DMS153 (cell line): ENCODE measurements at regions not wholly inside any gene's neighbourhood (a gene's known extent, or its start where the extent isn't known, plus 50 kb on each side); places are given as distances from the start of the nearest gene placed in this dataset.
"Not testable (repeated sequence)": the region's sequence is repeated elsewhere in the genome, so short reads cannot be mapped to it uniquely, and the experiment has no call there.

Experiments
- DNase-seq: peaks from one replicate; lab custom pipeline; 2025; lab: John Stamatoyannopoulos, UW

DNA sequence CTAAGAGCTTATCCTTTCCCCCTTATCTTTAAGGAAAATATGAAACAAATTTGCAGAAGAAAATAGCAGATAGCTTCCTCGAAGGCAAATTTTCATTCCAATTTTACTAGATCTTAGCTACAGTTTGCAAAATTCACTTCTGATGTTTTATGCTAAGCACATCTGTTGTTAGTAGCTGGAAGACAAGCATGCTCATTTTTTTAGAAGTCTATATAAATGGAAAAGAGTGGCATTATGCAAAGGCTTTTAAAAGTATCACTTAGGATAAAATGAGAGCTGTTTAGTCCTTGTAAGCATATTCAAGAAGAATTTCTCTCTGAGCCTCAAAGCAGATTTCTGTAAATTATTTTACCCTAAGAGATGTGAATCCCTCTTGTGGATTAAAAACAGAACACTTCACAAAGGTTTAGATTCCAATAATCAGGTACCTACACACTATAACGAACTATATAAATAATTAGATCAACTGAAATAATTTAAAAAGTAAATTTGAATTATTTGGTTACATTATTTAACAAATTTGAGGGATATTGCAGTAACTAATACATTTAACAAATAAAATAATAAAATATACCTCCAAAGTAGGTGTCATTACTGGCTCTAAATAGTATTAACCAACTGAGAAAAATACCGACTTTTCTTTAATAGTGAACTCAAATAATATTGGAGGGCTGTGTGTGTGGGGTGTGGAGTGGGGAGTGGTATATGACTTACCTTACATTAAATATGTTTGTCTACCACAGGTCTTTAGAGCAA lies 307.1 kb downstream of the SEMA3D start:
- no peak for DNase-seq

DNA sequence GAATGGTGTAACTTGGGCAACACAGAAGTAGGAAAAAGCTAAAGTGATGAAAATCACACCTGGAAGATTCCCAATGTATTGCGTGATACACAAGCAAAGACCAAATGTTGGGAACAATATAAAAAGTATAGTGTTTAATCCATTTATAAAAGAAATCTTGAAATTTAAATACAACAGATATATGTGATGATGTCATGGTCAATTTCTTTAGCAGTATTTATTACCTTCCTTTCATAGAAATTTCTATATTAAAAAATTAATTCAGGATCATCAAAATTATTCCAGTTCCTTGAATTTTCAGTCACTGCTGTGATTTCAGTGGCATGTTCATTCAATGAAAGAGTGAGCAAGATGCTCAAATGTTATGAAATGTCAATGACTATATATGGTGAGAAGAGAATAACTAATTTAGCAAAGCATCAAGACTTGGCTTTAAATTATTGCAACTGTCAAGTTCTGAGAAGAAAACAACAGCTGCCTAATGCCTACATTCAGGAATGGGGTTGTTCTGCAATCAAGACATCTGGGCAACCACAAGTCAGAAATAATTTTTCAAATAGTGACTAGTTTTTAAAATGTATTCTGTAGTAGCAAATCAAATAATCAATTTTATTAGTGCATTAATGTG lies 308.8 kb downstream of the SEMA3D start:
- no peak for DNase-seq

DNA sequence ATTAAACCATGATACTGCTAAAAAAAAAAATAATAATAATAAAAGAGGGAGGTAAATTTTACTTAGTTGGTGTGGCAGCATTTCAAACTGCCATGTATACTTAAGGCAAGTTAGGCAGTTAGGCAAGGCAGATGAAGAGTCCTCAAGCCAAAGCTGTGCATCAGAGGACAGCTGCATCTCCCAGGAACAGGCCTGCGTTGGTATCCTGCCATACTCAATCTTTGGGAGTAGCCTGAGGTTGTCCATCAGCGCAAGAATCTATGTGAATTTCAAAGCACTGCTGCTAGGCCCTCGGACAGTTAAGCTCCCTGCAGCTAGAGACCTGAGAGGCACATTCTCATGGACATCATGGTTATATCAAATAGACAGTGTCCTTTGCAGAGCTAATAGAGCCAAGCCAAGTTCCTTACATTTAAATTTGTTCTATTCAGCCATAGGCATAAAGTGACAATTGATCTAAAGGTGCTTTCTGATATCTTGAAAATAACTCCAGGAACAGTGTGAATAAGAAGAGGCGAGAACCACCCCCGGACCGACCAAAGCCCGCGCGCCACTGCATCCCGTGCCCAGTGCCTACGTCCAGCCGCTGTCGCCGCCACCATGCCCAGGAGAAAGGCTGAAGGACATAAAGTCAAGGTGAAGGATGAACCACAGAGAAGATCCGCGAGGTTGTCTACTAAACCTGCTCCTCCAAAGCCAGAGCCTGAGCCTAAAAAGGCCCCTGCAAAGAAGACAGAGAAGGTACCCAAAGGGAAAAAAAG lies 310.6 kb downstream of the SEMA3D start:
- no peak for DNase-seq

DNA sequence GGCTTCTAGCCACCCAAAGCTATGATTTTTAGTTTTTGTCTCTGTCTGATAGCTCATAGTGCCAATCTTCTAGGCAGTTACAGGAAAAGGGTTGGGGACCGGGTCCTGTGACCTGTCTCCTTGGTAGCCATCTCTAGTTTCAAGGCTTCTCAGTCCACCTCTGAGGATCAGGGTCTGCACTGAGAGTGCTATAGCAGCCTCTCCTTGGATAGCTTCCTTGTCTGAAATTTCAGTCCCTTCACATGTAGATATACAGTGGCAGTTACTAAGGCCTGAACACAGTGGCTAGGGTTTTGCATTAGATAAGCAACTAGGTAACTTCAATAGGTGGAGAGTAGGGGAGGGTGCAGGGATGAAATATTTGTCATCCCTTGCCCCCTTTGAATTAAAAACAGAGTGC lies 321.3 kb downstream of the SEMA3D start:
- no peak for DNase-seq

DNA sequence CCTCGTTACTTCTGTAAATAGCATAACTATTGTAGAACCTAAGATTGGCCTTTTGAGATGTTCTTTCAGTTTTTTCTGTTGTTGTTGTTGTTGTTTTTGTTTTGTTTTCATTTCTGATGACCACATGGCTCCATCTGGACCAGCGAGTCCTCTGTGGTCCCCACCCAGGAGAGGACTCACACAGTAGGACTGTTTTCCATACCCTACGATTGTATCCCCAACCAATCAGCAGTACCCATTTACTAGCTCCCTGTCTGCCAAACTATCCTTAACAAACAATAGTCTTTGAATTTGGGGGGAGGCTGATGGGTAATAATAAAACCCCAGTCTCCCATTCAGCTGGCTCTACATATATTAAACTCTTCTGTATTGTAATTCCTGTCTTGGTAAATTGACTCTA lies 329.5 kb downstream of the SEMA3D start:
- no peak for DNase-seq

DNA sequence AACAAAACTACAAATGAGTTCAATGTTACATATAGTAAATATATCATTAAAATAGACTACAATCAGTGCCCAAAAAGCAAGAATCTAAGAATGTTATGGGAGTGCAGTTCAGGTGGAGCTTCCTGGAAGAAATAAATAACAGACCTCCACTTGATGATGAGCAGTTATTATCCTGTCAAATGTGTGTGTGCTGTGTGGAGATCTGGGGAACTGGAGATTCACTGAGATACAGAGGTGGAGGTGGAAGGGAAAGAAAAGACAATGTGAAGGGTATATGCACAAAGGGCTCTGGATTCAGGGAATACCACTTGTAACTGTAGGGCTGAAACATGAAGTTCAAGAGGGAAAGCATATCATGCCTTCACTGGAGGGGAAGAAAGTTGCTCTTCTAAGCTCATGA lies 331.1 kb downstream of the SEMA3D start:
- no peak for DNase-seq

DNA sequence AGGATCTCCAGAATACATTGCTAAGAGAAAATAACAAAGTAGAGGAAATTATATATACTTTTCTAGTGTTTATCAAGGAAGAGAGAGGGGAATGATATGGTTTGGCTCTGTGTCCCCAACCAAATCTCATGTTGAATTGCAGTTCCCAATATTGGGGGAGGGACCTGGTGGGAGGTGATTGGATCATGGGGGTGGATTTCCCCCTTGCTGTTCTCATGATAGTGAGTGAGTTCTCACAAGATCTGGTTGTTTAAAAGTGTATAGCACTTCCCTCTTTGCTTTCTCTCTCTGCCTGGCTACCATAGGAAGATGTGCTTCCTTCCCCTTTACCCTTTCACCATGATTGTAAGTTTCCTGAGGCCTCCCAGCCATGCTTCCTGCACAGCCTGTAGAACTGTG lies 337.9 kb downstream of the SEMA3D start:
- not testable (repeated sequence) for DNase-seq

DNA sequence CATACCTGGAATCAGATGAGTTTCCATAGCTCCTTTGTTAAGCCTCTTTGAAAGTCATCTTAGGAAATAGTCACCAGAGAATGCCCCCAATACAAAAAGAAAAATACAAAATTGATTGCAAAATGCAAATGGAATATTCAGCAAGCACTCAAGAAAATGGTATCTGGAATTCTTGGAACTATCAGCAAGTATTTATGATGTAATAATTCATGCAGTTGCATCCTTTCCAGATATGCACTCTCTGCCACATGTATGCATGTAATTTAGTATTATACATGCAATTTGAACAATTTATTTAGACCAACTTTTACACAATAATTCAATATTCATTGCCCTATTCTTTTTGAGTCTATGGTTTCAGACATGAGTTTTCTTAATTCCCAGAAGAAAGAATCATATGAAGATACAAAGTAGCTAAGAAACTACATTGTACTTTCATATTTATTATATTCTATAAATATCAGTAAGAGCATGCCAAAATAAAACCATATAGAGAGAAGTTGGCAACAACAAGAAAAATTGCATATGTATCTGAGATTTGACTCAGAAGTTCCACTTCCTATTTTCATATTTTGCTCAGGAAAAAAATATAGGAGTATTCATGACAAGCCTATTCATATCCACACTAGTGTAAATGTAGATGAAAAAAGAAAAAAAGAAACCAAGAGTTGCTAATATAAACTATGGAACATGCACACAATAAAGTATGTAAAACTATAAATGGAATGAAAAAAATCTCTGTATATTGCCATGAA lies 338.5 kb downstream of the SEMA3D start:
- no peak for DNase-seq

DNA sequence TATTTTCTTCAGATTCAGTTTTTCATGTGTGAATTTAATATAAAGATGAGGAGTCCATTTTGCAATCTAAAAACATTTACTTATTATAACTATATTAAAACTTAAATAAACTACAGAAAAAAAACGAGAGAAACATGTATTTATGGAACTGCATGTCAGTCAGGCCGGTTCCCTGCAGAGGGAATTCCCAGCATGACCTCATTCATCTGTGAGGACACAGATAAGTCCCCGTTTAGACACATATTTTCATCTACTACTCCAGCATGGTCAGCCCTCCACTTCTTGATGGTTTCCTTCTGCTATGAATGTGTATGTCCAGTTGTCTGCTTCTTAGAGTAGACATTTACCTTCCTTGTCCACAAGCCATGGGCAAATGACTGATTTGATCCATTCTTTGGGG lies 339.1 kb downstream of the SEMA3D start:
- no peak for DNase-seq

DNA sequence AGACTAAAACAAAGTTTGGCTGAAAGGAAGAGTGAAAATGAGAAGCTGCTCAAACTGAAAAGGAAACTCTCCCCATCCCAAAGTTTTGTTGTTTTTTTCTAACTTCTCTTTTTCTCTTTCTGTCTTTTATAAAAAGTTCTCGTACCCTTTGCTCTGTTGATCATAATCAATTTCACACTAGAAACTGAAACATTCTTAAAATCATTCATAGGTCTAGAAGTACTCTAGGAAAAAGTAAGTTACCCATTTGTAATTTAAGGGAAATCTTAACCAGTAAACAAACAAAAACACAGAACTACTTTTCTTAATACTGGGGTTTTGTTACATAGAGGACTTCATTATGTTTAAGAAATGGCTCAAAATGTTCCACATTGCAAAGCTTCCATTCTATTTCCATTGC lies 339.8 kb downstream of the SEMA3D start:
- no peak for DNase-seq

DNA sequence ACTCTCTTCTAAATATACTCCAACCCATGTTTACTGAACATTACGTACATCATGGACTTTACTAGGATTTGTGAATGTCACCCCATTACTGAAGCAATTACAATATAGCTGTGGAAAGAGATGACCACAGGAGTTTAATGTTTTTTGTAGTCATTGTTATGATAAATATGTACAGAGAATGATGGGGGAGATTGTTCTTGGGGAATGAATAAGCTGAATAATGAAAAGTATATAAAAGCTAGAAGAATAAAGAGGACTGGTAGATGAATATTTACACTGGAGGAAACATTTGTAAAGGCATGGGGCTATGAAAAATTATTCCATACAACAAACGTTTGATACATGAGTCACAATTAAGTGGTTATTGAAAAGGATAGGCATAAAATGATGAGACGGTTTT lies 340.9 kb downstream of the SEMA3D start:
- DNase-seq, result no peak

DNA sequence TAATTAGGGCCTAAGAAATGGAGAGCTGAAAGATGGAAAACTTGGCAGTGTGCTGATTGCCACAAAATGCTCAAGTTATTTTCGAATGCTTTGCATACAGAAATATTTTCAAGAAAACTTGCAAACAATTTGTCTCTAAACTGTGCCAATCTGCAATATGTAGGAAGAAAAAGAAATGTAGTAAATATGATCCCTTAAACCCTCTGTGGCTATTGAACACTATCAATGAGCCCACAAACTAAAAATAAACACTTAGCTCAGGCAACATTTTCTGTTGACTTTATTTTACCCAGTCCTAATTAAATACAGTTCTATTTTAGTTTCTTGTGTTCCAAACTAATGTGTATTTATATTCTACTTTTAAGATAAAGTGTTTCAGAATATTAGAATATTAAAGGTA lies 342.1 kb downstream of the SEMA3D start:
- DNase-seq, result no peak

DNA sequence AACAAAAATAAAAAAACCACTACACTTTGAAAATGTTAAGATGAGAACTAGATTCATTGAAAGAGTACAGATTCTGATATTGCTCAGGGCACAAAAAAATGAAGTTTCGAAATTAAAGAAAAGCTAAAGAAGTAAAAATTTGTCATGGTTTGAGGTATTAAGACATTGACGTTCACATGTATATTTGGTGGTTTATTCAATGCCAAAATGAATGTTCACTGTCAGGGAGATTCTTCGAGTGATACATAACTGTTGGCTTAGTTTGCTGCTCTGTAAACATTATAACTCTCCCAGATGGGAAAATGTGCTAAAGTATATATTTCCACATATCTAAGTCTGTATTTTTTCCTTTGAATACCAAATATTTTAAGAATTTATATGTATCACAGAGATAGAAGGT lies 345.0 kb downstream of the SEMA3D start:
- no peak for DNase-seq

DNA sequence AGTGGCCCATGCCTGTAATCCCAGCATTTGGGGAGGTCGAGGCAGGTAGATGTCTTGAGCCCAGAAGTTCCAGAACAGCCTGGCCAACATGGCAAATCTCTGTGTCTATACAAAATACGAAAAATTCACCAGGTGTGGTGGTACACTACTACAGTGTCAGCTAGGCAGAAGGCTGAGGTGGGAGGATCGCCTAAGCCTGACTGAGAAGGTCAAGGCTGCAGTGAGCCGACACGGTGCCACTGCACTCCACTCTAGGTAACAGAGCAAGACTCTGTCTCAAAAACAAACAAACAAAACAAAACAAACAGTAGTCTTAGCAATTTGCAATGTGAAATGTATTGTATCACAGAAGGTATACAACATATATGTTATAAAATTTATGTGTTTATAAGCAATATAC lies 348.0 kb downstream of the SEMA3D start:
- DNase-seq, result no peak

DNA sequence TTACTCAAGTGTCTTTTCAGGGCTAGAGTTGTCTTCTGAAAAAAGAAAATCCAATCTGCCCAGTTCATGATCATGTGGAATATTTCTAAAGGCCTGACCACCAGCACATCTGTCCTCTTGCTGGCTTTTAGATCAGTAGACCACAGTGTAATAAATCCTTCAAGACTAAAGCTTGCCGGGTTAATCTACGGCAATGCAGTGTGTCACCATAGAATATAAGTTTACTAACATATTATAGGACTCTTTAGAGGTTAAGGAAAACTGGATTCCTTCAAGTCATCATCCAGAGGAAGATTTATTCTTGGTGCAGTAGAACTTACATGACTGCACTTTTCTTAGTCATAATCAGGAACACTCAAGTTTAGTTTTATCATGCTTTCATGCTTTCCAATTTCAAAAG lies 349.5 kb downstream of the SEMA3D start:
- DNase-seq, result no peak

DNA sequence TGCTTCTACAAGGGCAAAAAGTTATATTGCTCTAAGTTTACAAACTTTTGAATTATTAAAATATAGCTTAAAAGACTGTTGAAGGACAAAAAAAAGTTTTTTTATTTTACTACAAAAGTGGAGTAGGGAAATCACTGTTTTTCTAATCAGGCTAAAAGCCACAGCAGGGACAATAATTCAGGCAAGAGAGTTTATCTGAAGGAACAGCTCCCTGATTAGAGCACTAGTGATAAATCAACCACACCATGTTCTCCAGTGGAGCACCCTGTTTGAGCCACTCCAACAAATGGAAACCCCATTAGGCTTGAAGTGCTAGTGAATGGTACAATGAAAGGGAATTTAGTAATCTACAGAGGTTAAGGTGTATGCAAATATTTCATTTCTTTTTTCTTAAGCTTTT lies 357.1 kb downstream of the SEMA3D start:
- no peak for DNase-seq

DNA sequence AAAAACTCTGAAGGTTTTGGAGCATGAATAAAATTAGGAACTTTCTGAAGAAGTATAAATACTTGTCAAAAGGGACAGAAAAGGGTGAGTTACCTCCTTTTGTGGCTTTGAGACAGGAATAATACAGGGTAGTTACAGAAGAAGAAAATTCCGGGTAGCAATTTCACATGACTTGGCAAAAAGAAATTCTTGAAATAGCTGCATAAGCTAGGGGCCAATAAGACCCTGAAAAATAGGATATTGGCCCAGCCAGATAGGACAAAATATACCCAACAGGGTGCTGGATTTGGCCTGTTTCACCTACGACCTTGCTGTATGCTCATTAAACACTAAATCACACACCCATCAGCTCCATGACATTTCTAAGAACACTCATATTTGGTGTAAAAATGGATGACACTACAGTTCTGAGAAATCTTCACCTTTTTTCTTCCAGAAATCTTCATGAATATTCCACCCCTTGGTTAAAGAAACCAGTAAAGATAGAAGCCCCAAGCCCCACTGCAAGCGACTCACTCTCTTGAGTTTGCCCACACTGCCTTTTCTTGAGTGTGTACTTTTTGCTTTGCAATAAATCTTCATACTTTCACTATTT lies 362.7 kb downstream of the SEMA3D start:
- no peak for DNase-seq

DNA sequence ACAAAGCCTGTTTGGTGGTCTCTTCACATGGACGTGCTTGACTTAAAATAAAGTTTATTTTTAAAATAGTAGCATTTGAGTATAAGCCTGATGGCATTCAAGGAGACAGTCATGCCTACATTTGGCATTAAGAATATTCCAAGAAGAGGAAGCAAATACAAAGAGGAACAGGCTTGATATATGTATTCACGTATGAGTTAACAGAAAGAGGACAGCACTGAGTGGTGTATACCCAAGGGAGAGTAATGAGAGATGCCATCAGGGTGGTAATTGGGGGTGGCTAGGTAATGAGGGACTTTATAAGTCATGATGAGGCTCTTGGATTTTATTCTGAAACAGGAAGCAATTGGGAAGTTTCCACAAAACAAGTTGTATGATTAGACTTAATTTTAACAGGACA lies 363.3 kb downstream of the SEMA3D start:
- DNase-seq, result no peak

DNA sequence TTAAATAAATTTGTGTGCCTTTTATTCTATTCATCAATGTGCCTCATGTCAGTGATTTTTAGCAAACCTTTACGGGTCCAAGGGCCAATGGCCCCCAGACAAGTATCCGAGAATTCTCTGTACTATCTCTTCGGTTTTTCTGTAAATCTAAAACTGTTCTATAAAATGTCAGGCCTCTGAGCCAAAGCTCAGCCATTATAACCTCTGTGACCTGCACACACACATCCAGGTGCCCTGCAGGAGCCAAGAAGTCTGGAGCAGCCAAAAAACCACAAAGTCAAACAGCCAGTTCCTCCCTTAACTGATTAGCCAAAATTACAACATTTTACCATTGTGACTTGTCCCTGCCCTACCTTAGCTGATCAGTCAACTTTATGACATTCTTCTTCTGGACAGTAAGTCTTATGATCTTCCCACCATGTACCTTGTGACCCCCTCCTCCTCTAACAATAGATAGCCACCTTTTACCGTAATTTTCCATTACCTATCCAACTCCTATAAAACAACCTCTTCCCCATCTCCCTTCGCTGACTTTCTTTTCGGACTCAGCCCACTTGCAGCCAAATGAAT lies 363.8 kb downstream of the SEMA3D start:
- DNase-seq, result no peak

DNA sequence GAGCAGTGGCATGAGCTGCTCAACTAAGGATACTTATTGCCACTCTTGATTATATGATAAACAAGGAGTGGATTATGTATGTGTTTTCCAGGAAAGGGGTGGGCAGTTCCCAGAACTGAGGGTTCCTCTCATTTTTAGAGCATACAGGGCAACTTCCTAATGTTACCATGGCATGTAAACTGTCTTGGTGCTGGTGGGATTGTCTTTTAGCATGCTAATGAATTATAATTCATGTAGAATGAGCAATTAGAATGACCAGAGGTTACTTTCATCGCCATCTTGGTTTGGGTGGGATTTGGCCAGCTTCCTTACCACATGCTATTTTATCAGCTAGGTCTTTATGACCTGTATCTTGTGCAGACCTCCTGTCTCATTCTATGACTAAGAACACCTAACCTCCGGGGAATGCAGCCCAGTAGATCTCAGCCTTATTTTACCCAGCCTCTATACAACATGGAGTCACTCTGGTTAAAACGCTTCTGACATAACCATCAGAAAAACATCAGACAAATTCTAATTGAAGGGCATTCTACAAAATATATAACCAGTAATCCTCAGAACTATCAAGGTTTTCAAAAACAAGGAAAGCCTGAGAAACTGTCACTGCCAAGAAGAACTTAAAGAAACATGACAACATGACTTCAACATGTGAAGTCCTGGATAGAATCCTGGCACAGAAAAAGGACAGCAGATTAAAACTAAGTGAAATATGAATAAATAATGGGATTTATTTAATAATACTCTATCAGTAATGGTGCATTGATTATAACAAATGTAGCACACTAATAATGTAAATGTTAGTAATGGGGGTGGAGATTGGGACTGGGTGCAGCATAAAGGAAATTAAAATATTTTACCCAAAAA lies 365.0 kb downstream of the SEMA3D start:
- DNase-seq, result no peak

DNA sequence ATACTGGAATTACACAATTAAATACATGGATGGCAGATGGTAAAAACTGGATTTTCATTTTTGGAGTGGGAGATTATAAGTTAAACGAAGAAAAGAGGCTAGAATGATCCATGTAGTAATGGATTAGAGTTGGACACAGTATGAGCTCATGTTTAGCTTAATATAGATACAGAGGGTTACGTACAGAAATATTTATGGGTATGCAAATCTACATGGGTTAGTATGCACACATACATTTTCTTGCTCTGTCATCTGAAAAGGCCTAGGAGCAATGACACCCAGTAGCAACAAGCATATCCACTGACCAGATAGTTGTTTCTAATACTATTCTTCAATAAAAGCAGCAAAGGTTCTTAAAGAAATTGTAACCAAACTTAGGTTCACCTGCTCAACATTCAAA lies 366.4 kb downstream of the SEMA3D start:
- no peak for DNase-seq
